MM.1S (cell line): ENCODE measurements at regions not wholly inside any gene's neighbourhood (a gene's known extent, or its start where the extent isn't known, plus 50 kb on each side); places are given as distances from the start of the nearest gene placed in this dataset.

Source experiments
- DNase-seq: peaks from one replicate; pipeline ENCODE4 v3.0.0-alpha.2; 2015
- H2AFZ ChIP-seq: fragments of 300-600 bp; sonication (generic); 2 replicates; pipeline ENCODE4 v1.6.0; 2016; ENCODE audit warnings: antibody characterized with exemption, low read length
- H3F3A ChIP-seq: fragments of 300-600 bp; sonication (generic); 2 replicates; pipeline ENCODE4 v1.6.1; 2016; ENCODE audit warnings: mild to moderate bottlenecking, antibody characterized with exemption, low read length, moderate library complexity, mixed read lengths; ENCODE audit not compliant: insufficient read depth
- H3K27ac ChIP-seq: fragments of 300-600 bp; sonication (generic); 2 replicates; pipeline ENCODE4 v1.5.1; 2016; ENCODE audit warnings: mild to moderate bottlenecking, low read length
- H3K27me3 ChIP-seq: fragments of 300-600 bp; sonication (generic); replicated peaks from 2 replicates; pipeline ENCODE4 v1.6.0; 2016; ENCODE audit warnings: low read length; ENCODE audit not compliant: insufficient read depth
- H3K36me3 ChIP-seq: fragments of 300-600 bp; sonication (generic); replicated peaks from 2 replicates; pipeline ENCODE4 v1.6.1; 2016; ENCODE audit warnings: mild to moderate bottlenecking, low read length, mixed read lengths; ENCODE audit not compliant: insufficient read depth
- H3K4me1 ChIP-seq: fragments of 300-600 bp; sonication (generic); 2 replicates; pipeline ENCODE4 v1.6.1; 2016; ENCODE audit warnings: low read length, mixed read lengths
- H3K4me2 ChIP-seq: fragments of 300-600 bp; sonication (generic); 2 replicates; pipeline ENCODE4 v1.6.0; 2016; ENCODE audit warnings: low read depth, low read length
- H3K4me3 ChIP-seq: fragments of 300-600 bp; sonication (generic); 2 replicates; pipeline ENCODE4 v1.5.1; 2016; ENCODE audit warnings: low read length, mixed read lengths
- H3K79me2 ChIP-seq: fragments of 300-600 bp; sonication (generic); 2 replicates; pipeline ENCODE4 v1.6.1; 2016; ENCODE audit warnings: mixed run types, low read length, mixed read lengths
- H3K9ac ChIP-seq: fragments of 300-600 bp; sonication (generic); 2 replicates; pipeline ENCODE4 v1.6.1; 2016; ENCODE audit warnings: low read length, mixed read lengths
- H3K9me2 ChIP-seq: fragments of 300-600 bp; sonication (generic); replicated peaks from 2 replicates; pipeline ENCODE4 v1.6.1; 2016; ENCODE audit warnings: mild to moderate bottlenecking, low read length, mixed read lengths; ENCODE audit not compliant: insufficient read depth
- H3K9me3 ChIP-seq: fragments of 300-600 bp; sonication (generic); replicated peaks from 2 replicates; pipeline ENCODE4 v1.6.1; 2016; ENCODE audit warnings: mild to moderate bottlenecking, low read length, mixed read lengths; ENCODE audit not compliant: insufficient read depth
- H4K20me1 ChIP-seq: fragments of 300-600 bp; sonication (generic); 2 replicates; pipeline ENCODE4 v1.6.1; 2016; ENCODE audit warnings: mild to moderate bottlenecking, low read length, moderate library complexity, mixed read lengths; ENCODE audit not compliant: insufficient read depth
- EZH2 ChIP-seq: fragments of 300-600 bp; sonication (generic); optimal IDR thresholded peaks from 2 replicates; pipeline ENCODE3; 2017; ENCODE audit warnings: low read depth, mild to moderate bottlenecking, antibody characterized with exemption, low read length, mixed read lengths
- EZH2phosphoT487 ChIP-seq: fragments of 300-600 bp; sonication (generic); IDR thresholded peaks from 2 replicates; pipeline ENCODE4 v1.6.1; 2018; ENCODE audit warnings: antibody characterized with exemption, low read length
- TF ChIP-seq, protein P1 (sequence below): fragments of 300-600 bp; sonication (generic); IDR thresholded peaks from 2 replicates; pipeline ENCODE4 v1.5.1; 2016; ENCODE audit warnings: antibody characterized with exemption, low read length, mixed read lengths

DNA sequence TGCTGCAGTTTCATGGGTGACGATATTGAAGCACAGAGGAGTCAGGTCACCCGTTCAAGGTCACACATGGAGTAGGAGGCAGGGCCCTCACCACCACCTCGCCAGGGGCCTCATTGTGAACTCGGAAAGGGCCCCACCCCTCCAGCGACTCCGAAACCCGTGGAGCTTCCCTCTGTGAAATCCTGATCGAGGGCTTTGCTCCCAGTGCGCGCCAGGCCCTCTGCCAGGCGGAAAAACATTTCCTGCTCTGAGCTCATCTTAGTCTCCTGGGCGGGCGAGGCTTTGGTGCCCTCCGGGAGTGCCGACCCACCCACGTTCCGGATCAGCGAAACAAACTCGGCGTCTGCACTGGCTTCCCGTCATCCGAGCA, 75.0 kb upstream of the FCN1 start:
- no peak for DNase-seq
- Histone ChIP-seq H3K9me2 (no peaks in the 10 kb centered on the region), H3K4me3 (no peak overlapping the region), H3F3A (no peaks in the 10 kb centered on the region), H3K79me2 (no peaks in the 10 kb centered on the region), H3K9me3 (no peaks in the 10 kb centered on the region), H3K27me3 (peaks cover 78% of the 10 kb centered on the region), H3K9ac (no peak overlapping the region), H3K4me2 (no peak overlapping the region), H3K36me3 (no peaks in the 10 kb centered on the region), H3K27ac (no peak overlapping the region), H2AFZ (no peak overlapping the region), H4K20me1 (no peaks in the 10 kb centered on the region), H3K4me1 (no peaks in the 10 kb centered on the region)
- TF ChIP-seq EZH2phosphoT487 (no peak), EZH2 (no peak)
- TF ChIP-seq, protein P1, sequence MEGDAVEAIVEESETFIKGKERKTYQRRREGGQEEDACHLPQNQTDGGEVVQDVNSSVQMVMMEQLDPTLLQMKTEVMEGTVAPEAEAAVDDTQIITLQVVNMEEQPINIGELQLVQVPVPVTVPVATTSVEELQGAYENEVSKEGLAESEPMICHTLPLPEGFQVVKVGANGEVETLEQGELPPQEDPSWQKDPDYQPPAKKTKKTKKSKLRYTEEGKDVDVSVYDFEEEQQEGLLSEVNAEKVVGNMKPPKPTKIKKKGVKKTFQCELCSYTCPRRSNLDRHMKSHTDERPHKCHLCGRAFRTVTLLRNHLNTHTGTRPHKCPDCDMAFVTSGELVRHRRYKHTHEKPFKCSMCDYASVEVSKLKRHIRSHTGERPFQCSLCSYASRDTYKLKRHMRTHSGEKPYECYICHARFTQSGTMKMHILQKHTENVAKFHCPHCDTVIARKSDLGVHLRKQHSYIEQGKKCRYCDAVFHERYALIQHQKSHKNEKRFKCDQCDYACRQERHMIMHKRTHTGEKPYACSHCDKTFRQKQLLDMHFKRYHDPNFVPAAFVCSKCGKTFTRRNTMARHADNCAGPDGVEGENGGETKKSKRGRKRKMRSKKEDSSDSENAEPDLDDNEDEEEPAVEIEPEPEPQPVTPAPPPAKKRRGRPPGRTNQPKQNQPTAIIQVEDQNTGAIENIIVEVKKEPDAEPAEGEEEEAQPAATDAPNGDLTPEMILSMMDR = no peak

DNA sequence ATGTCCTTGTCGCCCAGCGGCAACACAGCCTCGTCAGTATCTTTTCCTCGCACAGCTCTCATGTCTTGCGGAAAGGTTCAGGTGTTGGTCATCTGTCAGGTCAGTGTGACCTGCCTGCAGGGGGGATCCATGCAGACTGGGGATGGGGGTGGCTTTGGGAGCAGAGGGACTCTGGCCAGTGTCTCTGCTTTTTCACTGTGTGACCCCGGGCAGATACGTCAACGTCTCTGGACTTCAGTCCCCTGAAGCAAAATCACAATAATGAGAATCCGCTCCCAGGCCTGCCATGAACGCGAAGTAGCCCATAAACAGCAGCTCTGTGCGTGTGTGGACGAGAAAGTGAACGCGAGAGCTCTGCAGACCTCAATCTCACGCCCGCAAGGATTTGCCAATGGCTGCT, 75.7 kb upstream of the FCN1 start:
- H3K4me2 ChIP-seq = no peak overlapping the region
- peaks cover 77% of the 10 kb centered on the region for H3K27me3 ChIP-seq
- no peaks in the 10 kb centered on the region for H3K9me3 ChIP-seq
- no peaks in the 10 kb centered on the region for H3F3A ChIP-seq
- no peaks in the 10 kb centered on the region for H3K36me3 ChIP-seq
- H2AFZ ChIP-seq = no peak overlapping the region
- no peaks in the 10 kb centered on the region for H3K9me2 ChIP-seq
- no peaks in the 10 kb centered on the region for H3K4me1 ChIP-seq
- TF ChIP-seq, protein P1 = no peak
- H3K4me3 ChIP-seq = no peak overlapping the region
- DNase-seq = no peak
- no peak overlapping the region for H3K27ac ChIP-seq
- no peaks in the 10 kb centered on the region for H4K20me1 ChIP-seq
- no peaks in the 10 kb centered on the region for H3K79me2 ChIP-seq
- no peak overlapping the region for H3K9ac ChIP-seq

DNA sequence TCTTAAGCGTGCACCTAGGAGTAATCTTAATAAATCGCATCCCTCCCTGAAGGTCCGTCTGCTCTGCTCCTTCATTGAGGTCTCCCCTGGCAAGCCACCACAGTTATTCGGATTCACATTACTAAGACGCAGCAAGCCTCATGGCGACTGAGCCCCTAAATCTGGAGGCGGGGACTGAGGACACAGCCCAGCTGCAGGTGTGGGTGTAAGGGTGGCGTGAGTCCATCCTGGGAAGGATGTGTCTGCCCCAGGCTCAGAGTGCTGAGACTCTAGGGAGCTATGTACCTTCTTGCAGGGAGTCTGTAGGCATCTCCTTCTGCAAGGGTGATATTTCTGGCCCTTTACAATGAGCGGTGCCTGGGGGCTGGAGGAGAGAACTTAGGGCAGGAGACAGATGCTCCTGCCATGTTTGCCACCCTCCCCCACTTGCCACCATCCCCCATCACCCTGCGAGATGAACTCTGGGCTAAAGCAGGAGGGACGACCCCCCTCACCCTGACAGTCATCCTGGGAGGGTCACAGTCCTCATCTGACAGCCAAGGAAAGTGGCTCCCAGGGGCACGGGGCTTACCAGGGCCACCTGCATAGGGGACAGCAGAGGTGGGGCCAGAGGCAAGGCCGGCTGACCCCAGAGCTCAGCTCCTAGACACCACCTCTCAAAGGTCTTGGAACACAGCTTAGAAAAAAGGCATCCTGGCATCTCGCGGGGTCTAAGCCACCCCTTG, 76.4 kb upstream of the FCN1 start:
- Histone ChIP-seq H3K4me2 (no peak overlapping the region), H4K20me1 (no peaks in the 10 kb centered on the region), H3K9me3 (no peaks in the 10 kb centered on the region), H3K36me3 (no peaks in the 10 kb centered on the region), H3K27ac (no peak overlapping the region), H3K4me1 (no peaks in the 10 kb centered on the region), H3K9ac (no peak overlapping the region), H3K27me3 (peaks cover 77% of the 10 kb centered on the region), H3K79me2 (no peaks in the 10 kb centered on the region), H3K4me3 (no peak overlapping the region), H3K9me2 (no peaks in the 10 kb centered on the region), H3F3A (no peaks in the 10 kb centered on the region), H2AFZ (no peak overlapping the region)
- TF ChIP-seq EZH2 (no peak), EZH2phosphoT487 (no peak)
- TF ChIP-seq, protein P1 = no peak
- DNase-seq = no peak
